ENCODE measurements at regions not wholly inside any gene's neighbourhood (a gene's known extent, or its start where the extent isn't known, plus 50 kb on each side); places are given as distances from the start of the nearest gene placed in this dataset.

DNA sequence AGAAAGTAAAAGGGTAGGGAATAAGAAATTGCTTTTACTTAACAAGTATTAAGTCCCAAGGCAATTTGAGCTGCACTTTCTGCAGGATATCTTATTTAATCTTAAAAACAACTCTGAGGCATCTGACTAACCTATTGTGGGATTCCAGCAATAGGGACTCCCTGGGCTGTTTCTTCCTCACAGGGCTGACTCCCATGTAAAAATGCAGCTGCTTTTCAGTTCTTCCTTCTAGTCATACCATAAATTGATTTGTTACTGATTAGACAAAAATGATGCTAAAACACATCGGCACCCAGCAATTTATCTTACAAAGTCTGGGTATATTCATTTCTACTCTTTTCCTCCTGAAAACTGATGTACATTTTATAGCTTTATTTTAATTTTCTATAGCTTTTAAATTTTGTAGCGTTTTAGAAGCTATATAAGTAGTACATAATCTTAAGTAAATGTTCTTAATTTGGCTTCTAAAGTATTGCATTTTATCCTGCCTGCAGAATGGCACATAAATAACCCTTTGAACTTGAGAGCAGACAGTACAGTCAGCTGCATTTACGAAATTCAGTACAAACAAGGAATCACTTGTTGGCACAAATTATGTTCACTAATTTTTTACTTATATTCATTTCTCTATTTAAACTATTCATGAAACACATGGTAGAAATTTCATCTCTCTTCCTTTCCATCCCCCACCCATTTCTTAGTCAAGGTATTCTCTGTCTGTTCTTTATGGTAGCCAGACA is 102.4 kb upstream of the FRY start:
- no peak for DNase-seq (ENCODE audit: low read depth in 3 of 3)

GRCh38 chr13:31930490-31930889 is 101.1 kb upstream of the FRY start:
- no peak for DNase-seq (ENCODE audit: low read depth in 3 of 3)

DNA sequence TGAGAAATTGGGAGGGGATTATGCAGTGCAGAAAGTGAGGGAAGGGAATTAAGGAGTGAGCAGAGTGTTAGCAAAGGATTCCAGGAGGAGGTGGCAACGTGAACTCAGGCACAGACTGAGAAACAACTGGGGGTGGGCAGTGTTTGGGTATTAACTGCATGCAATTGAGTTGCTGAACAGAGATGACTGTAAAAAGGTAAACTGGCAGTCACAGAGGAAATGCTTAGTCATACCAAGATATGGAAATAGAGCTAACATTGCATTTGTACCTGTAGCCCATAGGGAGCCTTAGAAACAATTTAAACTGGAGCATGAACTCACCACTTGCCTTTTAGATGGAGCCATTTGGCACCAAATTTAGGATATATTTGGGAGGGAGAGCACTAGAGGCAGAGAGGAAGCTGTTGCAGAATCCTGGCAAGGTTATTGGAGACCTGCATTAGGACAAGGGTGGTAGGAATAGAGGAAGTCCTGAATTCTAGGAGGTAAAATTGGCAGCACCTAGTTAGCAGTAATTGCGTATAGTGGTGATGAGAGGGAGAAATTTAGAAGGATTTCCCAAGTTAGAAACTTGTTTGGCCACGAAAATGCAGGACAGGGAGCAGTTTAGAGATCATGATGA is 100.6 kb upstream of the FRY start:
- no peak for DNase-seq (ENCODE audit: low read depth in 3 of 3)

- DNase-seq (ENCODE audit: low read depth in 3 of 3) = no peak
These were observed 94.1 kb upstream of the FRY start for GRCh38 chr13:31937436-31937835.

DNA sequence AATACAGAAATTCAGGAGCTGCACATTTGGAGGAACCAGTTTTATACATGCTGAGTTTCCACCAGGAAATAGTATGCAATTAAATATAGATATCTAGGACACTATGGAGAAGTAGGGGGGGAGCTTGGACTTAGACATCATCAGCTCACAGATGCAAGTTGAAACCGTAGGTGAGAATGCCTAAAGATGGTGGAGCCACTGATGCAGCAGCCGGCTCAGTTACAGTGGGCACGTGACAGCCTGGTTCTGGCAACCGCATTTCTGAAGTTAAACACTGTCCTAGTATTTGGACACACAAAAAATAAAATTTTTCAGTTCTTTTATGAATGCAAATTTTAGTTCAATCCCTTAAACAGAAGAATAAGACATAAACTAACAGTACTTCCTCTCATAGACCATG is 91.5 kb upstream of the FRY start:
- no peak for DNase-seq (ENCODE audit: low read depth in 3 of 3)

- no peak for DNase-seq (ENCODE audit: low read depth in 3 of 3)
These were observed 88.0 kb upstream of the FRY start for GRCh38 chr13:31943591-31943990.

- no peak for DNase-seq (ENCODE audit: low read depth in 3 of 3)
These were observed 87.1 kb upstream of the FRY start for GRCh38 chr13:31944262-31945160.

- no peak for DNase-seq (ENCODE audit: low read depth in 3 of 3)
These were observed 86.2 kb upstream of the FRY start for GRCh38 chr13:31945202-31945961.

DNA sequence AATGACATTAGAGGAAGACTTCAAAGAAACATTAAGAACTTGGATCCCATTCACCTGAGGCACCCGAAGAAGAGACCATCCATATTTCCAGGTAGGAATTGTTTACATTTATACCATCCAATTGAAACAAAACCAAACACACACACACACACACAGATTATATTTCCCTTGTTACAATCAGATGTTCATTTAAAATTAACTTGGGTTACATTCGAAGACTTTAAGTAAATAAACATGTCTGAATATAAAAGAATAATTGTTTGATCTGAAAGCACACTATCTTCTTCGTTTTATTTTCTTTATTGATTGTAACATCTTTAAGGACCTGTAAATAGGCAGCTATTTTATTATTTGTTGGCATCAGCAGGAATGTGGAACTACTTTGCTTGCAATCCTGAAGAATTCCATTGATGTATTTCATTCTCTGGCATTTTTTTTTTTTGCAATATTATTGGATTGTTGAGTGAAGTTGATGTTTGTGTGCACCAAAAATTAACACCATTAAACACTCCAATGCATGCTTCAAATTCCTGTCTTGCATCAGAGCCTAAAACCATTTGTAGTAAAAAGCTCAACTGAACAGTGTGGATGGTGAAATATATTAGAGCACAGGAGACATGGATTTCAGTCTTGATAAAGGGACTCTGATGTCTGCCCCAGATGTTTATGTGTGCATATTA is 85.3 kb upstream of the FRY start:
- no peak for DNase-seq (ENCODE audit: low read depth in 3 of 3)

- DNase-seq (ENCODE audit: low read depth in 3 of 3) = no peak
These were observed 84.5 kb upstream of the FRY start for GRCh38 chr13:31947105-31947504.

- DNase-seq (ENCODE audit: low read depth in 3 of 3) = no peak
These were observed 84.1 kb upstream of the FRY start for GRCh38 chr13:31947506-31947905.

GRCh38 chr13:31949486-31949885 is 82.1 kb upstream of the FRY start:
- no peak for DNase-seq (ENCODE audit: low read depth in 3 of 3)

- DNase-seq (ENCODE audit: low read depth in 3 of 3) = no peak
These were observed 81.3 kb upstream of the FRY start for GRCh38 chr13:31950111-31950815.

DNA sequence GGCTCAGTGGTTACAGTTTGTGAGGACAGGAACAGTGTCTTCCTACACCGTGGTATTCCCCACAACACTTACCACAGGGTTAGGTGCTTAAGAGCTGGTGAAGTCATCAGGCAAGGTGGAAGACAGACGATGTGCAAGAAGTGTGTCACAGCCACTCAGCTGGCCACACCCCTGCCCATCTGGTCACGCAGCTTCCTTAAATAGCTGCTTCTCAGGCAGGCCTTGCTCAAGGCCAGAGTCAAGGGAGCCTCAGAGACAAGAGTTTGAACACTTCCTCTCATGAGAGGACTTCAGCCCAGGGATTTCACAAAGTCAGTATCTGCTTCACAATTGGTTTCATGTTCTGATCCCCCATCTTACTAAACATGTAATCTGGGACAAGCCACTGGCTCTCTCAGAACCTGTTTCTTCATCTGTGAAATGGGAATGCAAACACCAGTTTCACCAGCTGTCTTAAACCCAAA is 80.3 kb upstream of the FRY start:
- DNase-seq (ENCODE audit: low read depth in 3 of 3) = no peak

DNA sequence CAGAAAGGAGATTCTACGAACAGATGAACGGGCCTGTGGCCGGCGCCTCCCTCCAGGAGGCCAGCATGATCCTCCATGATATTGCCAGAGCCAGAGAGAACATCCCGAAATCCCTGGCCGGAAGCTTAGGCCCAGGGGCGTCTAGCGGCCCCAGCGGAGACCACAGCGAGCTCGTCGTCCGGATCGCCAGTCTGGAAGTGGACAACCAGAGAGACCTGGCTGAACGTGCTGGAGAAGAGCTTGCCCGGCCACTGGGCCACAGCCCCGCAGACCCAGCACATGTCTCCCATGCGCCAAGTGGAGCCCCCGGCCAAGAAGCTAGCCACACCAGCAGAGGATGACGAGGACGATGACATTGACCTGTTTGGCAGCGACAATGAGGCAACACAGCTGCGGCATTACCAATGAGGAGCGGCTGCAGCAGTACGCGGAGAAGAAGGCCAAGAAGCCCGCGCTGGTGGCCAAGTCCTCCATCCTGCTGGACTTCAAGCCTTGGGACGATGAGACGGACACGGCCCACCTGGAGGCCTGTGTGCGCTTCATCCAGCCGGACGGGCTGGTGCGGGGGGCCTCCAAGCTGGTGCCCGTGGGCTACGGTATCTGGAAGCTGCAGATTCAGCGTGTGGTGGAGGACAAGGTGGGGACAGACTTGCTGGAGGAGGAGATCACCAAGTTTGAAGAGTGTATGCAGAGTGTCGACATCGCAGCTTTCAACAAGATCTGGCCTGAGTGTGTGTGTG is 78.8 kb upstream of the FRY start:
- DNase-seq (ENCODE audit: low read depth in 3 of 3) = no peak

- no peak for DNase-seq (ENCODE audit: low read depth in 3 of 3)
These were observed 76.5 kb upstream of the FRY start for GRCh38 chr13:31955101-31955500.

- DNase-seq (ENCODE audit: low read depth in 3 of 3) = no peak
These were observed 75.8 kb upstream of the FRY start for GRCh38 chr13:31955741-31956140.

DNA sequence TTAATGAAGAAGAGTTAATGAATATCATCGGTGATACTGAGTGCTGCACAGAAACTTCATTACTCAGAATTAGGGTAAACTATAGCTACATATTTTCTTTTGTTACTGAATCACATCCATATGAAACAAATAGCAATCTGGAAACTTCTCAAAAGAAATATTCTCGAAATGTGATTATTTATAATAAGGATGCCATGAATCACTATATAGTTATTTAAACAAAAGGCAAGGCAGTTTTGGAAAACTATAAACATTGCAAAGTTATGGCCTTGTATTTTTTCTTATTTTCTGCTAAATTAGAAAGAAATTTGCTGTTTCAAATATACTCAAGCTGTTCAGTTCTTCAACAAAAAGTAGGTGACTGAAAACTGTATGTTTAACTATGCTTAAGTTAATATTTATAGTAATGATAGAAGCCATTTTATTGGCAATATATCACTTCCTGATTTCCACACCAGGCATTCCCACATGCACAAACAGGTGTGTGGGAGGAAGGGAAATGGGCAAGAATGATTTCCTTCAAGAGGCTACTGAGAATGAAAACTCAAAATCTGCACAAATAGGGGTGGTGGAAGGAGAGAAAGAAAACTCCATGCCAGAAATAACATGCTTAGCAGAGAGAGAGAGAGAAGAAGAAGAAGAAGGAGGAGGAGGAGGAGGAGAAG is 74.5 kb upstream of the FRY start:
- DNase-seq (ENCODE audit: low read depth in 3 of 3) = no peak

GRCh38 chr13:31957772-31958171 is 73.8 kb upstream of the FRY start:
- no peak for DNase-seq (ENCODE audit: low read depth in 3 of 3)
